HAP-1 (cell line): ENCODE measurements at regions not wholly inside any gene's neighbourhood (a gene's known extent, or its start where the extent isn't known, plus 50 kb on each side); places are given as distances from the start of the nearest gene placed in this dataset.
"Not testable (repeated sequence)": the region's sequence is repeated elsewhere in the genome, so short reads cannot be mapped to it uniquely, and the experiment has no call there.

Experiments
- DNase-seq, 2 experiments: peaks; one replicate each; pipeline ENCODE4 v3.0.0-alpha.2; 2016 to 2020; ENCODE audit warnings: low spot score in 2 of 2
- H3K27me3 ChIP-seq: fragments of 250-450 bp; sonication (Bioruptor Pico); 2 replicates; pipeline ENCODE4 v1.5.1; 2020; ENCODE audit warnings: low read depth, mild to moderate bottlenecking, moderate library complexity
- H3K36me3 ChIP-seq: fragments of 250-450 bp; sonication (Bioruptor Pico); replicated peaks from 2 replicates; pipeline ENCODE4 v1.5.1; 2020; ENCODE audit warnings: mild to moderate bottlenecking
- H3K4me1 ChIP-seq: fragments of 250-450 bp; sonication (Bioruptor Pico); 2 replicates; pipeline ENCODE4 v1.5.1; 2020; ENCODE audit warnings: mild to moderate bottlenecking
- H3K4me3 ChIP-seq: fragments of 250-450 bp; sonication (Bioruptor Pico); 2 replicates; pipeline ENCODE4 v1.5.1; 2020; ENCODE audit warnings: mild to moderate bottlenecking, moderate library complexity
- H3K9me3 ChIP-seq: fragments of 250-450 bp; sonication (Bioruptor Pico); 2 replicates; pipeline ENCODE4 v1.5.1; 2020; ENCODE audit warnings: mild to moderate bottlenecking, moderate library complexity
- in situ Hi-C: fragments of 300-500 bp; cut with MboI; formaldehyde crosslinking; loops from 3 replicates; pipeline ENCODE4 v1.14.3; 2020; ENCODE audit warnings: low sequenced_read_pairs, inconsistent platforms, mixed read lengths

GRCh38 chr22:44567846-44568493, 69.9 kb upstream of the RTL6 start:
- H3K4me1 ChIP-seq = no peaks in the 10 kb centered on the region
- peak in 1 of 2 experiments; percentile 70 for DNase-seq
- in situ Hi-C loops = no loop called here

GRCh38 chr22:44567378-44567841, 69.4 kb upstream of the RTL6 start:
- in situ Hi-C loops, DNase-seq, H3K27me3 ChIP-seq, H3K9me3 ChIP-seq, H3K36me3 ChIP-seq, H3K4me1 ChIP-seq, H3K4me3 ChIP-seq: not testable (repeated sequence)

More at GRCh38 chr22:44567846-44568493, 69.9 kb upstream of the RTL6 start:
- no peak overlapping the region for H3K4me3 ChIP-seq
- no peaks in the 10 kb centered on the region for H3K9me3 ChIP-seq
- H3K27me3 ChIP-seq = no peaks in the 10 kb centered on the region; the same call in 1 of the 2 replicates
- H3K36me3 ChIP-seq = no peaks in the 10 kb centered on the region

- Histone ChIP-seq H3K4me1 (no peaks in the 10 kb centered on the region), H3K36me3 (no peaks in the 10 kb centered on the region), H3K27me3 (no peaks in the 10 kb centered on the region; the same call in 1 of the 2 replicates), H3K9me3 (no peaks in the 10 kb centered on the region), H3K4me3 (no peak overlapping the region)
- in situ Hi-C loops = no loop called here
- no peak for DNase-seq
Measured at GRCh38 chr22:44566911-44567310, 68.9 kb upstream of the RTL6 start.

GRCh38 chr22:44562651-44563050, 64.6 kb upstream of the RTL6 start:
- H3K9me3 ChIP-seq, DNase-seq, H3K27me3 ChIP-seq, in situ Hi-C loops, H3K36me3 ChIP-seq, H3K4me1 ChIP-seq, H3K4me3 ChIP-seq: not testable (repeated sequence)

- in situ Hi-C loops = no loop called here
- H3K4me1 ChIP-seq = no peaks in the 10 kb centered on the region
- peaks cover 9% of the 10 kb centered on the region for H3K27me3 ChIP-seq
- no peak overlapping the region for H3K4me3 ChIP-seq
- no peak for DNase-seq
- no peaks in the 10 kb centered on the region for H3K9me3 ChIP-seq
- H3K36me3 ChIP-seq = no peaks in the 10 kb centered on the region
Measured at GRCh38 chr22:44561139-44561840, 63.3 kb upstream of the RTL6 start.

- DNase-seq, H3K4me3 ChIP-seq, in situ Hi-C loops: not testable (repeated sequence)
Measured at GRCh38 chr22:44558671-44559070, 60.6 kb upstream of the RTL6 start.

GRCh38 chr22:44557872-44558271, 59.8 kb upstream of the RTL6 start:
- H3K36me3 ChIP-seq, H3K4me3 ChIP-seq, H3K9me3 ChIP-seq, in situ Hi-C loops, H3K4me1 ChIP-seq, DNase-seq: not testable (repeated sequence)
- H3K27me3 ChIP-seq = peaks cover 12% of the 10 kb centered on the region

More at GRCh38 chr22:44558671-44559070, 60.6 kb upstream of the RTL6 start:
- H3K27me3 ChIP-seq = peaks cover 12% of the 10 kb centered on the region
- H3K9me3 ChIP-seq, H3K4me1 ChIP-seq, H3K36me3 ChIP-seq: not testable (repeated sequence)

GRCh38 chr22:44557064-44557748, 59.2 kb upstream of the RTL6 start:
- Histone ChIP-seq H3K27me3 (peaks cover 12% of the 10 kb centered on the region), H3K36me3 (no peaks in the 10 kb centered on the region), H3K4me3 (no peak overlapping the region), H3K4me1 (no peaks in the 10 kb centered on the region), H3K9me3 (no peaks in the 10 kb centered on the region)
- in situ Hi-C loops = no loop called here
- DNase-seq = no peak

- DNase-seq = no peak
- no peaks in the 10 kb centered on the region for H3K36me3 ChIP-seq
- H3K27me3 ChIP-seq = peaks cover 2% of the 10 kb centered on the region; the same call in 1 of the 2 replicates
- H3K9me3 ChIP-seq = no peaks in the 10 kb centered on the region
- H3K4me3 ChIP-seq = no peak overlapping the region
- in situ Hi-C loops = no loop called here
- no peaks in the 10 kb centered on the region for H3K4me1 ChIP-seq
Measured at GRCh38 chr22:44555597-44555996, 57.6 kb upstream of the RTL6 start.

GRCh38 chr22:44555046-44555445, 57.0 kb upstream of the RTL6 start:
- Histone ChIP-seq H3K4me1 (no peaks in the 10 kb centered on the region), H3K27me3 (peaks cover 2% of the 10 kb centered on the region; the same call in 1 of the 2 replicates), H3K36me3 (no peaks in the 10 kb centered on the region), H3K9me3 (no peaks in the 10 kb centered on the region), H3K4me3 (no peak overlapping the region)
- in situ Hi-C loops = no loop called here
- no peak for DNase-seq

- no peaks in the 10 kb centered on the region for H3K36me3 ChIP-seq
- no peak for DNase-seq
- H3K9me3 ChIP-seq = no peaks in the 10 kb centered on the region
- no peaks in the 10 kb centered on the region for H3K4me1 ChIP-seq
- peaks cover 2% of the 10 kb centered on the region; the same call in 1 of the 2 replicates for H3K27me3 ChIP-seq
- no peak overlapping the region for H3K4me3 ChIP-seq
- in situ Hi-C loops = no loop called here
Measured at GRCh38 chr22:44554411-44554810, 56.4 kb upstream of the RTL6 start.

- Histone ChIP-seq H3K4me3 (no peak overlapping the region), H3K36me3 (no peaks in the 10 kb centered on the region), H3K9me3 (no peaks in the 10 kb centered on the region), H3K4me1 (no peaks in the 10 kb centered on the region), H3K27me3 (0 out of 2 replicates have a peak, but pooled peaks cover 2% of the 10 kb centered on the region)
- in situ Hi-C loops = no loop called here
- no peak for DNase-seq
Measured at GRCh38 chr22:44550711-44551491, 52.9 kb upstream of the RTL6 start.

GRCh38 chr22:44549701-44550100, 51.7 kb upstream of the RTL6 start:
- Histone ChIP-seq H3K9me3 (no peaks in the 10 kb centered on the region), H3K36me3 (no peaks in the 10 kb centered on the region), H3K27me3 (no peaks in the 10 kb centered on the region), H3K4me1 (no peaks in the 10 kb centered on the region), H3K4me3 (no peak overlapping the region)
- DNase-seq = no peak
- in situ Hi-C loops = no loop called here
